Tibial nerve (tissue), 4 donors: ENCODE measurements at regions not wholly inside any gene's neighbourhood (a gene's known extent, or its start where the extent isn't known, plus 50 kb on each side); places are given as distances from the start of the nearest gene placed in this dataset.

Experiments
- DNase-seq, 2 donors: peaks; one replicate each; pipeline ENCODE4 v3.0.0-alpha.2; 2019; ENCODE audit warnings: low spot score in 2 of 2
- H3K27ac ChIP-seq, 4 donors: fragments of 200-600 bp; sonication (generic) in 3 of 4; one replicate each; pipeline ENCODE4 v1.5.1; 2017 to 2019; ENCODE audit warnings: mild to moderate bottlenecking in 1 of 4
- H3K27me3 ChIP-seq, 2 donors: fragments of 200-600 bp; sonication (generic) in 1 of 2; one replicate each; pipeline versions ENCODE4 v1.5.1 to v1.6.0; 2017 to 2019
- H3K36me3 ChIP-seq, 3 donors: fragments of 200-600 bp; sonication (generic); one replicate each; pipeline ENCODE4 v1.5.1; 2018 to 2019
- H3K4me1 ChIP-seq, 4 donors: fragments of 200-600 bp; sonication (generic) in 3 of 4; one replicate each; pipeline ENCODE4 v1.5.1; 2017 to 2019
- H3K4me3 ChIP-seq, 4 donors: fragments of 200-600 bp; sonication (generic) in 3 of 4; one replicate each; pipeline ENCODE4 v1.5.1; 2017 to 2019; ENCODE audit warnings: mild to moderate bottlenecking in 1 of 4, moderate library complexity in 1 of 4
- H3K9me3 ChIP-seq, 4 donors: fragments of 200-600 bp; sonication (generic) in 3 of 4; one replicate each; pipeline ENCODE4 v1.5.1; 2017 to 2019
- CTCF ChIP-seq, 5 experiments: fragments of 200-600 bp in 3 of 5; fragments of 450-650 bp in 2 of 5; sonication (generic) in 3 of 5; IDR thresholded peaks; one replicate each; pipeline ENCODE4 v1.5.1; 2016 to 2019; ENCODE audit warnings: antibody characterized with exemption in 5 of 5, mild to moderate bottlenecking in 3 of 5, moderate library complexity in 2 of 5
- EP300 ChIP-seq, 2 donors: sonication (generic); formaldehyde crosslinking; IDR thresholded peaks; one replicate each; pipeline ENCODE4 v1.6.1; 2017; ENCODE audit warnings: antibody characterized with exemption in 2 of 2, mild to moderate bottlenecking in 1 of 2
- POLR2A ChIP-seq, 2 donors: fragments of 450-650 bp; IDR thresholded peaks; one replicate each; pipeline ENCODE4 v1.6.1; 2017; ENCODE audit warnings: antibody characterized with exemption in 2 of 2, mild to moderate bottlenecking in 2 of 2, moderate library complexity in 2 of 2
- WGBS, 2 donors: methylation state at CpG; one replicate each; pipeline ENCODE4 v1.1.5; 2018; 5-methylcytosine and 5-hydroxymethylcytosine counted together

DNA sequence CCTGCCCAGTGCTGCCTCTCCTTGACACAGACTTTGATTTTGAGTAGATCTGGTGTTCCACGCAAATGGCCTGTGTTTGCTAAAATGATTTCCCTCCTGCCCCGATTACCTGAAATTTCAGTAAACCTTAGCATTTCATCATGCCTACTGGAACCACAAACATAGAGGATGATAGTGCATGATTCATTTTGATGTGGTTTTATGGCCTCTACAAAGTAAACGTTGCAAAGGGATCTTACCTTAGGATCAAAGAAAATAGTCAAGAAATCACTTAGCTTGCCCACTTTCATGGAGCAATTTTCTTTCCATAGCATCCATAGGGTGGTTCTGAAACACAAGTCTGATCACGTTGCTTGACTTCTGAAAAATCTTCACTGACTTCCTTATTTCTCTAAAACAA lies 524.6 kb upstream of the ATP11B start:
- Histone ChIP-seq H3K27ac (no peak overlapping the region), H3K36me3 (no peaks in the 10 kb centered on the region), H3K9me3 (no peaks in the 10 kb centered on the region), H3K4me3 (no peak overlapping the region), H3K4me1 (no peaks in the 10 kb centered on the region), H3K27me3 (no peaks in the 10 kb centered on the region)
- no peak for DNase-seq
- WGBS, 2 donors, result 87 to 90% methylated on average over 4 of the region's 4 CpGs
- no peak for TF ChIP-seq EP300 (IDR thresholded peaks at IDR 0.05)
- no peak for TF ChIP-seq POLR2A (IDR thresholded peaks at IDR 0.05)
- no peak for TF ChIP-seq CTCF (IDR thresholded peaks at IDR 0.05)

GRCh38 chr3:182276512-182276911 lies 516.8 kb upstream of the ATP11B start:
- WGBS, 2 donors, result 63 to 65% methylated on average over 4 of the region's 4 CpGs
- TF ChIP-seq EP300 (IDR thresholded peaks at IDR 0.05) (no peak), POLR2A (IDR thresholded peaks at IDR 0.05) (no peak), CTCF (IDR thresholded peaks at IDR 0.05) (no peak)
- H3K9me3 ChIP-seq, result no peaks in the 10 kb centered on the region

GRCh38 chr3:182284793-182285192 lies 508.5 kb upstream of the ATP11B start:
- no peak overlapping the region for H3K4me3 ChIP-seq
- H3K4me1 ChIP-seq, result no peaks in the 10 kb centered on the region
- TF ChIP-seq EP300 (IDR thresholded peaks at IDR 0.05) (no peak), POLR2A (IDR thresholded peaks at IDR 0.05) (no peak), CTCF (IDR thresholded peaks at IDR 0.05) (no peak)
- no peaks in the 10 kb centered on the region for H3K27me3 ChIP-seq
- no peaks in the 10 kb centered on the region for H3K36me3 ChIP-seq
- 66 to 80% methylated on average over 5 of the region's 5 CpGs for WGBS, 2 donors
- DNase-seq, result no peak
- H3K27ac ChIP-seq, result no peak overlapping the region
- no peaks in the 10 kb centered on the region for H3K9me3 ChIP-seq

More at GRCh38 chr3:182276512-182276911, 516.8 kb upstream of the ATP11B start:
- Histone ChIP-seq H3K27ac (no peak overlapping the region), H3K27me3 (no peaks in the 10 kb centered on the region), H3K4me3 (no peak overlapping the region), H3K4me1 (no peaks in the 10 kb centered on the region), H3K36me3 (no peaks in the 10 kb centered on the region)
- no peak for DNase-seq

DNA sequence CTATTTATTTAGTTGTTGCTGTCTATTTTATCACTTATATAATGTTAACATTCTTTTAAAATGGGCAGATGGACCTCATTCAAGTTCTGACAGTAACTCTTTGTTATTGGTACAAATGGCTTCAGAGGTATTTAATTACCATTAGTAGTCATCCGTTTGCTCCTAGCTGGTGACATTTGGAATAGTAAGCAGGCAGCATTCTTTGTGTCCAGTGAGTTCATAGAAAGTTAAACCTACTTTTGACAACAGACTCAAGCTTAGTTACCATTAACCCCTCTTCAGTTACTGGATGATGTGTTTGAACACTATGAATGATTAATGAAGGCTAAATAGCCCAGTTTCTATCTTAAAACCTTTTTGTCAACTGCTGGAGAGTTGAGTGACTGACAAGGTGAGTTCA lies 500.7 kb upstream of the ATP11B start:
- H3K36me3 ChIP-seq, result no peaks in the 10 kb centered on the region
- WGBS, 2 donors, result 29 to 42% methylated on average over 1 of the region's 1 CpG
- DNase-seq, result no peak
- H3K27ac ChIP-seq, result no peak overlapping the region
- TF ChIP-seq POLR2A (IDR thresholded peaks at IDR 0.05), result no peak
- TF ChIP-seq EP300 (IDR thresholded peaks at IDR 0.05), result no peak
- no peak for TF ChIP-seq CTCF (IDR thresholded peaks at IDR 0.05)
- no peaks in the 10 kb centered on the region for H3K9me3 ChIP-seq
- H3K4me1 ChIP-seq, result no peaks in the 10 kb centered on the region
- H3K4me3 ChIP-seq, result no peak overlapping the region
- H3K27me3 ChIP-seq, result no peaks in the 10 kb centered on the region

GRCh38 chr3:182294256-182294655 lies 499.0 kb upstream of the ATP11B start:
- TF ChIP-seq EP300 (IDR thresholded peaks at IDR 0.05) (no peak), CTCF (IDR thresholded peaks at IDR 0.05) (no peak), POLR2A (IDR thresholded peaks at IDR 0.05) (no peak)
- 97 to 100% methylated on average over 2 of the region's 2 CpGs for WGBS, 2 donors
- Histone ChIP-seq H3K27ac (no peak overlapping the region), H3K27me3 (no peaks in the 10 kb centered on the region), H3K9me3 (no peaks in the 10 kb centered on the region), H3K4me1 (no peaks in the 10 kb centered on the region), H3K4me3 (no peak overlapping the region), H3K36me3 (no peaks in the 10 kb centered on the region)
- no peak for DNase-seq
